SU-DHL-6 (cell line): ENCODE measurements at regions not wholly inside any gene's neighbourhood (a gene's known extent, or its start where the extent isn't known, plus 50 kb on each side); places are given as distances from the start of the nearest gene placed in this dataset.

ENCODE experiments used
- CTCF ChIP-seq: fragments of 200-600 bp; sonication (generic); IDR thresholded peaks from one replicate; pipeline ENCODE4 v1.5.1; 2017; ENCODE audit warnings: antibody characterized with exemption, mild to moderate bottlenecking, low read length, moderate library complexity; ENCODE audit not compliant: insufficient read depth, poor library complexity, severe bottlenecking
- EZH2phosphoT487 ChIP-seq: fragments of 200-600 bp; sonication (generic), shearing (Covaris generic); conservative IDR thresholded peaks from 2 replicates; pipeline ENCODE4 v1.6.1; 2018; ENCODE audit warnings: mild to moderate bottlenecking, antibody characterized with exemption, low read length, moderate library complexity, mixed read lengths

- no peak for TF ChIP-seq CTCF
- no peak for TF ChIP-seq EZH2phosphoT487
These were observed 914.9 kb upstream of the NCAM2 start for GRCh38 chr21:20083336-20083735.
